ENCODE measurements at regions not wholly inside any gene's neighbourhood (a gene's known extent, or its start where the extent isn't known, plus 50 kb on each side); places are given as distances from the start of the nearest gene placed in this dataset.
"Not testable (repeated sequence)": the region's sequence is repeated elsewhere in the genome, so short reads cannot be mapped to it uniquely, and the experiment has no call there.

DNA sequence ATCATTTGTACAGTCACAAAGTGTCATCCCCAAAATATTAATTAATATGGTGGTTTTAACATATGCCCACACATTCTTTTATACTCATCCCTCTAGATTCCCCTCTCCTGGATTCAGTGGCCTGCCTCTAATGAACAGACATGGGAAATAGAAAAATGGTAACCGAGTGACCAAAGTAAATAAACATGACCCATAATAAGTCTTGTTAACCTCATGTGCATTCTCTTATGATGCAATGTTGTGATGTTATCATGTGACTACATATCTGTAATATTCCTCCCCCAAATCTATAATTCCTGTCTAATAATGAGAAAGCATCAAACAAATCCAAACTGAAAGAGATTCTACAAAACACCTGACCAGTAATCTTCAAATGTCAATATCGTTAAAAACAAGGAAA is 164.5 kb upstream of the PRSS1 start:
- DNase-seq (ENCODE audit: low spot score) = no peak
- Histone ChIP-seq H3K4me1 (no peaks in the 10 kb centered on the region), H3K27ac (no peak overlapping the region), H3K9me3 (no peaks in the 10 kb centered on the region), H3K27me3 (no peaks in the 10 kb centered on the region), H3K36me3 (no peaks in the 10 kb centered on the region), H3K4me3 (no peak overlapping the region)
- TF ChIP-seq CTCF (IDR thresholded peaks at IDR 0.05) = no peak

DNA sequence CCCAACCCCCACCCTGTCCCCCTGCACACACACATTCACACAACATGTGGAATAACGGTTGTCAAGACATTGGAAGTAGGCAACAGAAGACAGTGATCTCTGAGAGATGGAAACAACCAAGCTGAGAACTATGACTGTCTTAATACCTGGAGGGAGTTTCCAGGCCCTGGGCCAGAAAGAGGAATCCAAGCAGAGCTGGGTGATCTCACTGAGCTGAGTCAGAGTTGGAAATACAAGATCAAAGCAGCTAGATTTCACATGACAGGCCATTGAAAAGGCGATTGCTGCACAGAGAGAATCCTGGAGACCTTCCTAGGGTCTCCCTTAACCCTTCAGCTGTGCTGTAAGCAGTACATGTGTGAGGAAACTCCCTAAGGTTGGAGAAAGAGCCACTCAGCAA is 165.8 kb upstream of the PRSS1 start:
- Histone ChIP-seq H3K4me3 (no peak overlapping the region), H3K4me1 (no peaks in the 10 kb centered on the region), H3K27me3 (no peaks in the 10 kb centered on the region), H3K27ac (no peak overlapping the region), H3K9me3 (no peaks in the 10 kb centered on the region), H3K36me3 (no peaks in the 10 kb centered on the region)
- TF ChIP-seq CTCF (IDR thresholded peaks at IDR 0.05) = no peak
- no peak for DNase-seq (ENCODE audit: low spot score)

- Histone ChIP-seq H3K27ac (no peak overlapping the region), H3K4me1 (no peaks in the 10 kb centered on the region), H3K27me3 (no peaks in the 10 kb centered on the region), H3K9me3 (no peaks in the 10 kb centered on the region), H3K4me3 (no peak overlapping the region), H3K36me3 (no peaks in the 10 kb centered on the region)
- no peak for TF ChIP-seq CTCF (IDR thresholded peaks at IDR 0.05)
- DNase-seq (ENCODE audit: low spot score) = no peak
Observed at GRCh38 chr7:142582351-142582750, 166.9 kb upstream of the PRSS1 start.

DNA sequence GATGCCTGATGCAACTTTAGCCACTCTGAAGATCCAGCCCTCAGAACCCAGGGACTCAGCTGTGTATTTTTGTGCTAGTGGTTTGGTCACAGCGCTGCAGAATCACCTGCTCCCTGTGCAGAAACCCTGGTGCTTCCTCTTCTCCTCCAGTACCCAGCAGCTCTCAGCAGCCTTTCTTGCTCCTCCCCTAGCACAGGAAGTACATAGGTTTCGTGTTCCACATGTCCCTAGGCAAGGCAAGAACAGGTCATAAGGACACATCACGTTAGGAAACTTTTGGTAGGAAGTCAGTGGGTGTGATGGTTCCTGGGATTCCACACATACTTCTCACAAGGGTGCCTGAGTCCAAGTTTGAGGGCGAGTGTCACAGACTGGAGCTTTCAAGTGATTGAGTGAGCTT is 167.9 kb upstream of the PRSS1 start:
- Histone ChIP-seq H3K9me3 (no peaks in the 10 kb centered on the region), H3K36me3 (no peaks in the 10 kb centered on the region), H3K4me1 (no peaks in the 10 kb centered on the region), H3K27me3 (no peaks in the 10 kb centered on the region), H3K4me3 (no peak overlapping the region), H3K27ac (no peak overlapping the region)
- TF ChIP-seq CTCF (IDR thresholded peaks at IDR 0.05) = no peak
- DNase-seq (ENCODE audit: low spot score) = no peak

- no peak overlapping the region for H3K27ac ChIP-seq
- no peak overlapping the region for H3K4me3 ChIP-seq
- H3K4me1 ChIP-seq = no peaks in the 10 kb centered on the region
- no peaks in the 10 kb centered on the region for H3K9me3 ChIP-seq
- H3K27me3 ChIP-seq = no peaks in the 10 kb centered on the region
- no peak for DNase-seq (ENCODE audit: low spot score)
- TF ChIP-seq CTCF (IDR thresholded peaks at IDR 0.05) = no peak
- H3K36me3 ChIP-seq = no peaks in the 10 kb centered on the region
Observed at GRCh38 chr7:142579946-142580345, 169.3 kb upstream of the PRSS1 start.

GRCh38 chr7:142575351-142575750 is 173.9 kb upstream of the PRSS1 start:
- not testable (repeated sequence) for H3K27me3 ChIP-seq; H3K27ac ChIP-seq; H3K4me3 ChIP-seq; H3K9me3 ChIP-seq; H3K4me1 ChIP-seq; DNase-seq (ENCODE audit: low spot score); H3K36me3 ChIP-seq

All from right atrium auricular region (tissue), 2 donors.